Limb (tissue), 2 donors: ENCODE measurements at regions not wholly inside any gene's neighbourhood (a gene's known extent, or its start where the extent isn't known, plus 50 kb on each side); places are given as distances from the start of the nearest gene placed in this dataset.
"Not testable (repeated sequence)": the region's sequence is repeated elsewhere in the genome, so short reads cannot be mapped to it uniquely, and the experiment has no call there.

ENCODE experiments used
- DNase-seq, 2 donors: peaks; one replicate each; pipeline ENCODE4 v3.0.0-alpha.2; 2016; ENCODE audit errors: extremely low spot score in 2 of 2

- no peak for DNase-seq
Observed at GRCh38 chr3:152621006-152621868, 213.7 kb upstream of the P2RY1 start.

GRCh38 chr3:152621967-152622810 lies 212.7 kb upstream of the P2RY1 start:
- no peak for DNase-seq

- no peak for DNase-seq
Observed at GRCh38 chr3:152622811-152623167, 212.1 kb upstream of the P2RY1 start.

GRCh38 chr3:152623286-152623911 lies 211.5 kb upstream of the P2RY1 start:
- no peak for DNase-seq

GRCh38 chr3:152626226-152626625 lies 208.7 kb upstream of the P2RY1 start:
- no peak for DNase-seq

GRCh38 chr3:152628496-152628895 lies 206.4 kb upstream of the P2RY1 start:
- DNase-seq = no peak

GRCh38 chr3:152629363-152630122 lies 205.4 kb upstream of the P2RY1 start:
- DNase-seq = no peak

GRCh38 chr3:152635389-152635788 lies 199.5 kb upstream of the P2RY1 start:
- no peak for DNase-seq

GRCh38 chr3:152636651-152637050 lies 198.3 kb upstream of the P2RY1 start:
- no peak for DNase-seq

- DNase-seq = no peak
Observed at GRCh38 chr3:152638214-152638613, 196.7 kb upstream of the P2RY1 start.

GRCh38 chr3:152638707-152639450 lies 196.1 kb upstream of the P2RY1 start:
- no peak for DNase-seq

- DNase-seq = no peak
Observed at GRCh38 chr3:152641198-152641597, 193.7 kb upstream of the P2RY1 start.

GRCh38 chr3:152642658-152643057 lies 192.3 kb upstream of the P2RY1 start:
- no peak for DNase-seq

- no peak for DNase-seq
Observed at GRCh38 chr3:152644478-152644877, 190.5 kb upstream of the P2RY1 start.

GRCh38 chr3:152646004-152646403 lies 188.9 kb upstream of the P2RY1 start:
- no peak for DNase-seq

GRCh38 chr3:152650177-152650576 lies 184.8 kb upstream of the P2RY1 start:
- no peak for DNase-seq

- not testable (repeated sequence) for DNase-seq
Observed at GRCh38 chr3:152650923-152651322, 184.0 kb upstream of the P2RY1 start.

GRCh38 chr3:152656214-152656971 lies 178.5 kb upstream of the P2RY1 start:
- no peak for DNase-seq

GRCh38 chr3:152656972-152657355 lies 178.0 kb upstream of the P2RY1 start:
- no peak for DNase-seq
